Mucosa of stomach (tissue), 1 donor: ENCODE measurements at regions not wholly inside any gene's neighbourhood (a gene's known extent, or its start where the extent isn't known, plus 50 kb on each side); places are given as distances from the start of the nearest gene placed in this dataset.

Source experiments
- H3K27me3 ChIP-seq: one replicate; pipeline ENCODE4 v1.7.0; 2013; ENCODE audit warnings: mild to moderate bottlenecking, low read length; ENCODE audit not compliant: control insufficient read depth, insufficient read depth
- H3K36me3 ChIP-seq: one replicate; pipeline ENCODE4 v1.7.0; 2013; ENCODE audit warnings: low read length; ENCODE audit not compliant: control insufficient read depth, insufficient read depth
- H3K4me1 ChIP-seq: one replicate; pipeline ENCODE4 v1.7.0; 2013; ENCODE audit warnings: mild to moderate bottlenecking, low read length; ENCODE audit not compliant: control insufficient read depth, insufficient read depth
- H3K4me3 ChIP-seq: one replicate; pipeline ENCODE4 v1.7.0; 2013; ENCODE audit warnings: low read length
- H3K9ac ChIP-seq: one replicate; pipeline ENCODE4 v1.7.0; 2013; ENCODE audit warnings: mild to moderate bottlenecking, low read length, moderate library complexity
- H3K9me3 ChIP-seq: one replicate; pipeline ENCODE4 v1.7.0; 2013; ENCODE audit warnings: mild to moderate bottlenecking, low read length, moderate library complexity; ENCODE audit not compliant: control insufficient read depth
- donor health status: Pancreatic carcinoma.

DNA sequence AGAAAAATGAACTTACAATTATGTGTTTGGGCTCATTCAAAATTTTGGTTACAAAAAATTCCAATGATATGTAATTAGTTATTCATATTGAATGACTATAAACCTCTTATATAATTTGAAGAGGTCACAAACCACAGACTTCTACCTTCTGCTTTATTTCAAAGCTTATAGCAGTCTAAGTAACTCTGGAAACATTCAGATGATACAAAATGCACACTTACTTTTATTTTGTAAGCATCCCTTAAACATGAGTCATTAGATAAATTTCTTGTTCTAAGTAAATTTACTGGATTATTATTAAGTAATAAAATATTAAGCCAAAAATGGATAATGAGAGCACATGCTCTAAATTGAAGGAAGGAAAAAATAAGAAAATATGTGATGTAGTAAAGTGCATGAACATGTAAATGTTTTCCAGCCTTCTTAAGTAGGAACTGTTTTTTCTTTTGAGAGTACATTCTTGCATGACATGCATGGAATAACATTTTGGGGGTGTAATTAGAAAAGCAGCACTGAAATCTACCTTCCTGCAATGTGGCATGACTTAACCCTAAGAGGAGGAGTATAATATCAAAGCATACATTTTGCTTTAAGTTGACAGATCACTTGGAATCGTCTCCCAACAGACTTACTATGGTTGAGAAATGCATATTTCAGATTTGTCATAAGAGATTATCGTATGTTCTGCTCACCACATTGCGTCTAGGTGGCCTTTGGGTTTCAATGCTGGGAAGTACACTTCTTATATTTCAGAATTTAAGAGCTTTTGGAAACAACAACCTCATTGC is 372.7 kb upstream of the HSF2 start:
- Histone ChIP-seq H3K9me3 (no peaks in the 10 kb centered on the region), H3K9ac (no peak overlapping the region), H3K4me1 (no peaks in the 10 kb centered on the region), H3K27me3 (no peaks in the 10 kb centered on the region), H3K4me3 (no peak overlapping the region), H3K36me3 (no peaks in the 10 kb centered on the region)

DNA sequence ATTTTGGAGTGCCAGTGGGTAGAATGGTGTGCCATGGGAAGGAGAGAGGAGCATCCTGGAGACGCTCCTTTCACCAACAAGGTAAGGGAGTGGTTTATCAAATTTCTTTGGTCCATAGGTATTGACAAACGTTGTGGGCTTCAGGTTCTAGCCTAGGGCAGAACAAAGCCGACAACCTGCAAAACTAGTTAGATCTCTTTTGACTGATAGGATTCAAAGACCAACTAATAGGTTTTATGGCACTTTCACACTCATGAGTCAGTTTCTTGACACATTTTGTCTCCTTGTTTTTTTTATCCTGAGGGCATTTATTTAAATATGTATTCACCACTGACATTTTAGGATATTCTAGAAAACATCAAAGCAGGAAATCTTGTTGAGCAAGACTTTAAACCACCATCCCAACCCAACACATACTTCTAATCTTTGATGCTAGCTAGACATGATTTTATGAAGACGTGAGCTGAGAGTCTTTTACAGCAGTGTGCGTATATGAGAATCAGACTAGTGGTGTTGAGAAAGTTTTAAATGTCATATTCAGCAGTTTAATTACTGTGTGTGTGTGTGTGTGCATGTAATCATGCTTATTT is 370.4 kb upstream of the HSF2 start:
- Histone ChIP-seq H3K9me3 (no peaks in the 10 kb centered on the region), H3K4me1 (no peaks in the 10 kb centered on the region), H3K4me3 (no peak overlapping the region), H3K27me3 (no peaks in the 10 kb centered on the region), H3K36me3 (no peaks in the 10 kb centered on the region), H3K9ac (no peak overlapping the region)

DNA sequence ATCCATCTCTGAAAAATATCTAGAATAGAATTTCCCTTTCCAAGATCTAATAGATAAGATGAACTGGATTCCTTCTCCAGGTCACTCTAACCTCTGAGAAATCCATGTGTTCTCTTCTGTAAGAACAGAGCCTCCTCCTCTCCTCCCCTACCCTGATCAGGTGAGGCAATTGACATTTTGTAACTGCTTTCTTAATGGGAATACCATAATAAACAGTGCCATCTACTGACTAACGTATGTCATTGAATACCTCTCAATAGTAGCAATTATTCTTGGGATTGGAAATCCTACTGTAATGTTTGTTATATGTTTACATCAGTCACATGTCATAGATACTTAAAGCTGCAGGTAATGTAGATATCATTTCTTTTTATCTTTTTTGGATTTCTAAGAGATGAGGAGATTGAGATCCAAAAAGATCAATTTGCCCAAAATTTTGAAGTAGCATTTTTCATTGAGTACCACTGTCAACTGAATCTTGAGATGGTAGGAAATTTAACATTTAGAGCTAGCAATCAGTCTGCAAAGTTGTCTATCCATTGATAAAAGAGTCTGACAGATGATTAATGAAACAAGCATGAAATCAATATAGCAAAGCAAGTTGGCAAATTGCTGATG is 365.8 kb upstream of the HSF2 start:
- H3K4me1 ChIP-seq, result no peaks in the 10 kb centered on the region
- no peaks in the 10 kb centered on the region for H3K36me3 ChIP-seq
- H3K4me3 ChIP-seq, result no peak overlapping the region
- H3K9ac ChIP-seq, result no peak overlapping the region
- no peaks in the 10 kb centered on the region for H3K27me3 ChIP-seq
- H3K9me3 ChIP-seq, result no peaks in the 10 kb centered on the region

DNA sequence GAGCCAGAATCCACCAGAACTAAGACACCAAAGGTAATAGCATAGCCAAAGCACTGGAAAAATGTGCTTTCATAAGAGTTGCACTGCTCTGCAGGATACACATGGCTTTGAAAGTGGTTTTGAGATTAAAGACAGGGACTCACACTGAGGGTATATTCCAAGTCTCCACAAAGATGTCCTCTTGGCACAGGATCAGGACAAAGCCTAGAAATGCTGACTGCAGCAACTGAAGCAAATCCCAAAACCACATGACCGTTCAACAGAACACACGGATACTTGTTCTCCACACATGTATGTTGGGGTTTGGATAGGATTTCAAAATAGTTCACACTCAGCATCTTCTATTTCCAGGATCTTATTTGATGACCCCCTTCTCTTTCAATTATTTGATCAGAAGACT is 364.3 kb upstream of the HSF2 start:
- Histone ChIP-seq H3K9me3 (no peaks in the 10 kb centered on the region), H3K9ac (no peak overlapping the region), H3K27me3 (no peaks in the 10 kb centered on the region), H3K36me3 (no peaks in the 10 kb centered on the region), H3K4me3 (no peak overlapping the region), H3K4me1 (no peaks in the 10 kb centered on the region)

DNA sequence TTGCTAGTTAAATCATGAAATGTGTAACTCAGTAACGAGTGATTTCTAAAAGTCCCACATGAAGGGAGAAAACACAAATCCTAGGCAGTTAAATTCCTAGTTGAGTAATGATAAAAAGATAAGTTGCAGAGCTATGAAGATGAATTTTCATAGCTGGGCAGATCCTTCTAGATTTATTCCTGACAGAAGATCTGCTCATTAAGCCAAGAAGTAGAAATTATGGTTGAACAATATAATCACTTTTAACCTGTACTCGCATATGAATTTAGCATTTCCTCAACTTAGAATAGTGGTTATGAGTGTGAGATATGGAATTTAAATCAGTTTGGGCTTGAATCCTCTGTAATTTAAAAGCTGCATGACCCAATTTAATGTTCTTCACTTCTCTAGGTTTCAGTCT is 359.2 kb upstream of the HSF2 start:
- H3K4me3 ChIP-seq, result no peak overlapping the region
- no peaks in the 10 kb centered on the region for H3K36me3 ChIP-seq
- H3K4me1 ChIP-seq, result no peaks in the 10 kb centered on the region
- H3K27me3 ChIP-seq, result no peaks in the 10 kb centered on the region
- no peaks in the 10 kb centered on the region for H3K9me3 ChIP-seq
- H3K9ac ChIP-seq, result no peak overlapping the region

DNA sequence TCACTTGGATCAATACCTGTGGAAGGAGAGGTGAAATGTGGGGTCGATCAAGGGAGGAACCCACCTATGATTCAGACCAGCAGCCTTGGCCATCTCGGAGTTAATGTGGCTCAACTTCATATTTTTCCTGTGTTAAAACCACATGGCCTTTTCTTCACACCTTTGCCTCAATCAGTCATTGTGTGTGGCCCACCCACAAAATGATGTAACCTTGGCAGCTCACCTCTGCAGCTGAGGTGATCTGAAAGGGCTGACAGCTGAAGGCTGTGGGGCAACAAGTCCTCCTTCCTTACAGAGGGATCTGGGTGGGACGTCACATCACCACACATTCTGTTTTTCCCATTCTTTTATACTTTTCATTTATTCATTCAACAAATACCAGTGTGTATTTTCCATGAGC is 357.1 kb upstream of the HSF2 start:
- no peaks in the 10 kb centered on the region for H3K36me3 ChIP-seq
- H3K27me3 ChIP-seq, result no peaks in the 10 kb centered on the region
- H3K4me3 ChIP-seq, result no peak overlapping the region
- H3K9me3 ChIP-seq, result no peaks in the 10 kb centered on the region
- no peak overlapping the region for H3K9ac ChIP-seq
- H3K4me1 ChIP-seq, result no peaks in the 10 kb centered on the region

DNA sequence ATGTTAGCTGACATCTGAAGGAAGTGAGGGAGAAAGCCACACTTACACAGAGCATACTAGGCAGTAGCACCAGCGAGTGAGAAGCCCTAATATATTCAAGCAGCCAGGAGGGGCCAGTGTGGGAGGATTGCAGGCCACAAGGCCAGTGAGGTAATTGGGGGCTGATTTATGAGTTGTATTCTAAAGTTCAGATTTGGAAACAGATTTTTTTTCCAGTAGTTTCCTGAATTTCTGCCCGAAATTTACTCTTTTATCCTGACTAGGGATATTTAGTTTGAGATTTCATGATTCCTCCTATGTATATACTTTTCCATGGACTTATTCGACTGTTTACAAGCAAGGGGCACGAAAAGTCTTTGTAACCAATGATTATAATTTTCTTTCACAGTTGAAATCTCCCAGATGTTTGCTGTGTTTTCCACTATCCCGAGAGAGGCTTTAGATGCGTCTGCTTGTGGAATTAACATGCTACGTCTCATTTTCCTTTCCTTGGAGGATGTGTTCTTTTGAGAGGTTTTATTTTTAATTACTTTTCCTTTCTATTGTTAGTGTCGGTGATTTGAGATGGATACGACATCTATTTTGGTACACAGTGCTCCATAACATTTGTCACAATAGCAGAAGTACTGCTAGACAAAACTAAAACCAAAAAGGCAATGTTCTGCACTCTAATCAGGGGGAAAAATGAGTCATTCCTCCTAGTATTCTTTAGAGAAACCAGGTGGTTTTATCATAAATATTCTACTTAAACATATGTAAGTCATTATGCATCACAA is 356.3 kb upstream of the HSF2 start:
- Histone ChIP-seq H3K4me1 (no peaks in the 10 kb centered on the region), H3K4me3 (no peak overlapping the region), H3K9me3 (no peaks in the 10 kb centered on the region), H3K36me3 (no peaks in the 10 kb centered on the region), H3K9ac (no peak overlapping the region), H3K27me3 (no peaks in the 10 kb centered on the region)

DNA sequence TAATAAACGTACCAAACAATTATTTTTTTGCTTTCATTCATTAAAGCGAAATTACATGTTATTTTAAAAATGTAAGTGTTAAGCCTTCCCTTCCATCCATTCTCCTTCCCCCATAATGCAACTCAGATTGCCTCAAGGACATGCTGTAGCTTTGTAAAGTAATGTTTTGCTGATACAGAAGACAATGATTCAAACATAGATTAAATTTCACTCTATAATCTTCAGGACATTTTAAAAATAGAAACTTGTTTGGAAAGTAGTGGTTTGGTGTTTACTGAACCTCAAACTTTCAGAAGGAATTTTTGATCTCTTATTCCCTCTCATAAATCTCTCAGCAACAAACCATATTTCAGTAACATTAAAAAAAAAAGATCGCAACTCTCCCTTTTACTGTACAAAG is 350.9 kb upstream of the HSF2 start:
- H3K36me3 ChIP-seq, result no peaks in the 10 kb centered on the region
- H3K9me3 ChIP-seq, result no peaks in the 10 kb centered on the region
- no peaks in the 10 kb centered on the region for H3K27me3 ChIP-seq
- H3K9ac ChIP-seq, result no peak overlapping the region
- H3K4me1 ChIP-seq, result no peaks in the 10 kb centered on the region
- no peak overlapping the region for H3K4me3 ChIP-seq

DNA sequence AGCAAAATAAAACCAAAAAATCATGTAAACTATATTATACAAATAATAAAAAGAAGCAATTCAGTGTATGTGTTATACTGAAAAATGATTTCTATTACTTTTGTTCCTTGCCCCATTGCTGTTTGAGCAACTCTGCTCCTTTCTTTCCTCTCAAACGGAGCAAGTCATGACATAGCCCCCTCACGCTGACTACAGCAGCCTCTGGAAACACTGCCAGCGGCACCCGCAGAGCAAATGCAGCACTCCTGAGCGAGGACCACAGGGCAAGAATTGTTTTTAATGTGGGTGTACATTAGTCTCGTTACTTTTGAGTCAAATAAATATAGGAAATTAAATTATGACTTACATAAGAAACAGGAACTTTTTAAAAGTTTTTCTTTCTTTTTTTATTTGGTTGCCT is 350.1 kb upstream of the HSF2 start:
- H3K9me3 ChIP-seq, result no peaks in the 10 kb centered on the region
- H3K36me3 ChIP-seq, result no peaks in the 10 kb centered on the region
- no peaks in the 10 kb centered on the region for H3K4me1 ChIP-seq
- no peak overlapping the region for H3K9ac ChIP-seq
- H3K4me3 ChIP-seq, result no peak overlapping the region
- H3K27me3 ChIP-seq, result no peaks in the 10 kb centered on the region

DNA sequence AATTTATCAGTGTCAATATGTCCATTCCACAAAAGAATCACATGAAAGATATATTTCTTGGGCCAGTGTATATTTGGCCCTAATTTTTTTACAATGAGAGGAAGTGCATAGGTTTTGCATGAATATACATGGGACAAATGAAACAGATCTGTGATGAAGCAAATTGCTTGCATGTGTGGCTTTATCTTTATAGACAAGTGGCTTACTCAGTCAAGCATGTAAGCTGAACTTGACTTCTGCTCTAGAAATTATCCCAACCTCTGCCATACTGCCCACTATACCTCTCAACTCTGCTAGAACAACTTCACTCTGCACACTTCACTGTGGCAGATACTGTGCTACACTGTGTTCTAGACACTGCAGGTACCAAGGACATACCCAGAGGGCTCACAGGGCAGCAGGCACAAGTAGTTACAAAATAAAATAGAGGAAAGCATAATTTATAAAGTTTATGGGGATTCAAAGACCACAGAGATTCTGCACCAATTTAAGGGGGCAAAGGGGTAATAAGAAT is 349.2 kb upstream of the HSF2 start:
- H3K27me3 ChIP-seq, result no peaks in the 10 kb centered on the region
- H3K9ac ChIP-seq, result no peak overlapping the region
- H3K4me1 ChIP-seq, result no peaks in the 10 kb centered on the region

DNA sequence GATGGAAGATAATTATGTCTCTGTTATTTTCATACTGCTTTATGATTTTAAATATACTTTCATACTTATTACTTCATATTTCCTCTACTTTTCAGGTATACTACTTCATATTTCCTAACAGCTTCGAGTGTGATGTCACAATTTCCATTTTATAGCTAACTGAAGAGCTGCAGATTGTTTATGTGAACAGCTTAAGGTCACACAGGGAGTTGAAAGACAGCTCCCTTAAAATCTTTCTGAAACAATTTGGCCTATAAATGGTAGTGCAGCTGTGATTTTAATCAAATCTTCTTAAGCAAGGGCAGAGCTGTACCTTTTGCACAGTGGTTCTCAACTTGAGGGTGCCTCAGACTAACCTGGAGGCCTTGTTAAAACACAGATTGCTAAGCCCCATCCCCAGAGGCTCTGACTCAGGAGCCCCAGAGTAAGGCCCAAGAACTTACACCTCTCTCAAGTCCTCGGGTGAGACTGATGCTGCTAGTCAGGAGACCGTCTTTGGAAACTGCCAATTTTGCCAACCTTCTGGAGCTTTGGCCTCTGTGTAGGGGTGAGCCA is 347.0 kb upstream of the HSF2 start:
- Histone ChIP-seq H3K9ac (no peak overlapping the region), H3K36me3 (no peaks in the 10 kb centered on the region), H3K27me3 (no peaks in the 10 kb centered on the region), H3K9me3 (no peaks in the 10 kb centered on the region), H3K4me1 (no peaks in the 10 kb centered on the region), H3K4me3 (no peak overlapping the region)

More for the DNA sequence above, 349.2 kb upstream of the HSF2 start:
- Histone ChIP-seq H3K4me3 (no peak overlapping the region), H3K9me3 (no peaks in the 10 kb centered on the region), H3K36me3 (no peaks in the 10 kb centered on the region)
